ENCODE measurements at regions not wholly inside any gene's neighbourhood (a gene's known extent, or its start where the extent isn't known, plus 50 kb on each side); places are given as distances from the start of the nearest gene placed in this dataset.

- no peaks in the 10 kb centered on the region for H3K79me2 ChIP-seq (ENCODE audit: control insufficient read depth, insufficient read depth, low read length)
- no peaks in the 10 kb centered on the region for H4K20me1 ChIP-seq (replicated peaks; ENCODE audit: control insufficient read depth, extremely low read depth, insufficient read depth, low read length)
- no peak for FAIRE-seq
- dilution Hi-C loops (cut with MboI; ENCODE audit: extremely low pct_ligation_motif_present, low sequenced_read_pairs) (no loop called here), intact Hi-C loops (cut with micrococcal nuclease) (no loop called here)
- DNase-seq (ENCODE audit: low read depth, low spot score): no peak
- no TSS peak for BruUV-seq (replicated peaks)
- TF ChIP-seq CTCF (IDR thresholded peaks at IDR 0.05; ENCODE audit: extremely low read depth in 1 of 2, insufficient read depth in 1 of 2, low read depth in 1 of 2, low read length in 2 of 2) (no peak), FOS (IDR thresholded peaks at IDR 0.05; ENCODE audit: borderline replicate concordance, insufficient read depth, low read length) (no peak), EZH2 (IDR thresholded peaks at IDR 0.05; ENCODE audit: borderline replicate concordance, low read depth, low read length, severe bottlenecking) (no peak), POLR2AphosphoS5 (IDR thresholded peaks at IDR 0.05; ENCODE audit: insufficient read depth, low read depth, low read length) (no peak), POLR2A (IDR thresholded peaks at IDR 0.05; ENCODE audit: low read depth, low read length) (no peak), MYC (IDR thresholded peaks at IDR 0.05; ENCODE audit: low read depth, low read length) (no peak), MAX (IDR thresholded peaks at IDR 0.05; ENCODE audit: insufficient read depth, insufficient read length) (no peak), GATA2 (IDR thresholded peaks at IDR 0.05; ENCODE audit: insufficient read depth, insufficient read length, low read depth, low read length) (no peak), JUN (IDR thresholded peaks at IDR 0.05; ENCODE audit: borderline replicate concordance, insufficient read depth, insufficient read length, low read depth) (no peak)
- H3K9me3 ChIP-seq (replicated peaks; ENCODE audit: control insufficient read depth, insufficient read depth, low read length): no peaks in the 10 kb centered on the region
- H3K9me1 ChIP-seq (replicated peaks; ENCODE audit: control insufficient read depth, extremely low read depth, insufficient read depth, low read length): no peaks in the 10 kb centered on the region
- no peaks in the 10 kb centered on the region for H3K4me1 ChIP-seq (ENCODE audit: control insufficient read depth, extremely low read depth, insufficient read depth, low read length)
- no peaks in the 10 kb centered on the region for H3K27me3 ChIP-seq (ENCODE audit: control insufficient read depth in 2 of 2, insufficient read depth in 2 of 2, low read length in 2 of 2)
- no peak overlapping the region for H3K27ac ChIP-seq (ENCODE audit: insufficient read depth, low read depth, low read length)
- H3K4me2 ChIP-seq (ENCODE audit: insufficient read depth, low read length): no peak overlapping the region
- no peaks in the 10 kb centered on the region for H3K36me3 ChIP-seq (ENCODE audit: control insufficient read depth in 2 of 2, extremely low read depth in 1 of 2, insufficient read depth in 2 of 2, low read length in 2 of 2)
- H3K4me3 ChIP-seq (replicated peaks in 1 of 3; ENCODE audit: insufficient read depth in 1 of 3, low read depth in 1 of 3, low read length in 3 of 3): no peak overlapping the region
- H3K9ac ChIP-seq (replicated peaks; ENCODE audit: extremely low read depth, insufficient read depth, low read length): no peak overlapping the region
- ChIA-PET POLR2A (no interaction called here), CTCF (no interaction called here)
- H2AFZ ChIP-seq (ENCODE audit: low read depth, low read length): no peak overlapping the region
These were observed 187.6 kb upstream of the SGCG start for GRCh38 chr13:22993148-22993547.

Data from endothelial cell of umbilical vein (primary cell).